GM06990 (cell line): ENCODE measurements at regions not wholly inside any gene's neighbourhood (a gene's known extent, or its start where the extent isn't known, plus 50 kb on each side); places are given as distances from the start of the nearest gene placed in this dataset.

Experiments
- DNase-seq: peaks from one replicate; pipeline ENCODE4 v3.0.0-alpha.2; 2011; ENCODE audit not compliant: insufficient read length; ENCODE audit errors: extremely low read depth
- H3K27me3 ChIP-seq: replicated peaks from 2 replicates; pipeline ENCODE4 v1.6.0; 2011; ENCODE audit warnings: low read length; ENCODE audit not compliant: control insufficient read depth, insufficient read depth
- H3K36me3 ChIP-seq: 2 replicates; pipeline ENCODE4 v1.5.1; 2011; ENCODE audit warnings: low read length; ENCODE audit not compliant: control insufficient read depth, insufficient read depth
- H3K4me3 ChIP-seq: replicated peaks from 2 replicates; pipeline ENCODE4 v1.5.1; 2011; ENCODE audit warnings: low read depth, mild to moderate bottlenecking, control low read depth, low read length
- CTCF ChIP-seq: IDR thresholded peaks from 2 replicates; pipeline ENCODE4 v1.5.1; 2011; ENCODE audit warnings: low read length, control low read depth, mild to moderate bottlenecking, inconsistent platforms; ENCODE audit not compliant: insufficient read depth, poor library complexity, severe bottlenecking

- no peak for TF ChIP-seq CTCF
- no peaks in the 10 kb centered on the region for H3K36me3 ChIP-seq
- DNase-seq = no peak
- H3K27me3 ChIP-seq = no peaks in the 10 kb centered on the region
- H3K4me3 ChIP-seq = no peak overlapping the region
Observed at GRCh38 chr10:8576911-8577310, 522.4 kb downstream of the GATA3 start.

- DNase-seq = no peak
- Histone ChIP-seq H3K4me3 (no peak overlapping the region), H3K36me3 (no peaks in the 10 kb centered on the region), H3K27me3 (no peaks in the 10 kb centered on the region)
- no peak for TF ChIP-seq CTCF
Observed at GRCh38 chr10:8577686-8578085, 523.2 kb downstream of the GATA3 start.

- no peak for TF ChIP-seq CTCF
- DNase-seq = no peak
- no peaks in the 10 kb centered on the region for H3K36me3 ChIP-seq
- H3K27me3 ChIP-seq = no peaks in the 10 kb centered on the region
- no peak overlapping the region for H3K4me3 ChIP-seq
Observed at GRCh38 chr10:8581521-8582225, 527.2 kb downstream of the GATA3 start.

- no peak overlapping the region for H3K4me3 ChIP-seq
- no peak for DNase-seq
- TF ChIP-seq CTCF = no peak
- no peaks in the 10 kb centered on the region for H3K27me3 ChIP-seq
- H3K36me3 ChIP-seq = no peaks in the 10 kb centered on the region
Observed at GRCh38 chr10:8583096-8583495, 528.6 kb downstream of the GATA3 start.

GRCh38 chr10:8584666-8585065, 530.2 kb downstream of the GATA3 start:
- no peak for DNase-seq
- no peak overlapping the region for H3K4me3 ChIP-seq
- no peaks in the 10 kb centered on the region for H3K27me3 ChIP-seq
- no peaks in the 10 kb centered on the region for H3K36me3 ChIP-seq
- no peak for TF ChIP-seq CTCF

GRCh38 chr10:8586504-8586903, 532.0 kb downstream of the GATA3 start:
- Histone ChIP-seq H3K36me3 (no peaks in the 10 kb centered on the region), H3K27me3 (no peaks in the 10 kb centered on the region), H3K4me3 (no peak overlapping the region)
- no peak for TF ChIP-seq CTCF
- no peak for DNase-seq
